ENCODE measurements at regions not wholly inside any gene's neighbourhood (a gene's known extent, or its start where the extent isn't known, plus 50 kb on each side); places are given as distances from the start of the nearest gene placed in this dataset.
"Not testable (repeated sequence)": the region's sequence is repeated elsewhere in the genome, so short reads cannot be mapped to it uniquely, and the experiment has no call there.

GRCh38 chr6:119491112-119491511 lies 141.6 kb upstream of the MAN1A1 start:
- DNase-seq (ENCODE audit: low spot score): not testable (repeated sequence)

GRCh38 chr6:119490050-119490449 lies 140.5 kb upstream of the MAN1A1 start:
- DNase-seq (ENCODE audit: low spot score): not testable (repeated sequence)

GRCh38 chr6:119484598-119484997 lies 135.0 kb upstream of the MAN1A1 start:
- DNase-seq (ENCODE audit: low spot score): no peak

GRCh38 chr6:119483908-119484307 lies 134.3 kb upstream of the MAN1A1 start:
- peak; percentile 58 for DNase-seq (ENCODE audit: low spot score)

- DNase-seq (ENCODE audit: low spot score): peak; percentile 87
These were observed 133.3 kb upstream of the MAN1A1 start for GRCh38 chr6:119482850-119483285.

GRCh38 chr6:119481976-119482375 lies 132.4 kb upstream of the MAN1A1 start:
- peak; percentile 33 for DNase-seq (ENCODE audit: low spot score)

GRCh38 chr6:119480961-119481497 lies 131.5 kb upstream of the MAN1A1 start:
- DNase-seq (ENCODE audit: low spot score): peak; percentile 72

- peak; percentile 92 for DNase-seq (ENCODE audit: low spot score)
These were observed 130.5 kb upstream of the MAN1A1 start for GRCh38 chr6:119479860-119480655.

GRCh38 chr6:119476554-119476953 lies 127.0 kb upstream of the MAN1A1 start:
- no peak for DNase-seq (ENCODE audit: low spot score)

GRCh38 chr6:119476024-119476423 lies 126.5 kb upstream of the MAN1A1 start:
- DNase-seq (ENCODE audit: low spot score): no peak

- DNase-seq (ENCODE audit: low spot score): no peak
These were observed 121.5 kb upstream of the MAN1A1 start for GRCh38 chr6:119470893-119471542.

- peak; percentile 31 for DNase-seq (ENCODE audit: low spot score)
These were observed 118.0 kb upstream of the MAN1A1 start for GRCh38 chr6:119467488-119468081.

- no peak for DNase-seq (ENCODE audit: low spot score)
These were observed 116.7 kb upstream of the MAN1A1 start for GRCh38 chr6:119466226-119466625.

- DNase-seq (ENCODE audit: low spot score): no peak
These were observed 113.6 kb upstream of the MAN1A1 start for GRCh38 chr6:119463081-119463626.

- no peak for DNase-seq (ENCODE audit: low spot score)
These were observed 111.6 kb upstream of the MAN1A1 start for GRCh38 chr6:119461187-119461586.

- DNase-seq (ENCODE audit: low spot score): no peak
These were observed 109.8 kb upstream of the MAN1A1 start for GRCh38 chr6:119459207-119459974.

GRCh38 chr6:119454714-119455113 lies 105.2 kb upstream of the MAN1A1 start:
- DNase-seq (ENCODE audit: low spot score): no peak

- DNase-seq (ENCODE audit: low spot score): no peak
These were observed 104.0 kb upstream of the MAN1A1 start for GRCh38 chr6:119453242-119454200.

GRCh38 chr6:119449331-119450156 lies 100.0 kb upstream of the MAN1A1 start:
- no peak for DNase-seq (ENCODE audit: low spot score)

- no peak for DNase-seq (ENCODE audit: low spot score)
These were observed 98.4 kb upstream of the MAN1A1 start for GRCh38 chr6:119447921-119448320.

Measured in hematopoietic multipotent progenitor cell treated with erythropoietin and hydrocortisone succinate and interleukin-3 and kit ligand, for 17 days (in vitro differentiated cells).